OCI-LY1 (cell line): ENCODE measurements at regions not wholly inside any gene's neighbourhood (a gene's known extent, or its start where the extent isn't known, plus 50 kb on each side); places are given as distances from the start of the nearest gene placed in this dataset.

ENCODE experiments used
- H2AFZ ChIP-seq: fragments of 200-600 bp; sonication (generic), shearing (Covaris generic); 2 replicates; pipeline ENCODE4 v1.6.0; 2014; ENCODE audit warnings: antibody characterized with exemption, mild to moderate bottlenecking, low read length
- H3F3A ChIP-seq: fragments of 200-600 bp; sonication (generic), shearing (Covaris generic); 2 replicates; pipeline ENCODE4 v1.6.0; 2014; ENCODE audit warnings: mild to moderate bottlenecking, antibody characterized with exemption, low read length, moderate library complexity; ENCODE audit not compliant: insufficient read depth
- H3K27ac ChIP-seq: fragments of 200-600 bp; sonication (generic); 2 replicates; pipeline ENCODE4 v1.5.1; 2014; ENCODE audit warnings: low read length, mixed run types, mild to moderate bottlenecking, low read depth; ENCODE audit not compliant: poor library complexity, severe bottlenecking
- H3K27me3 ChIP-seq: fragments of 200-600 bp; sonication (generic); 2 replicates; pipeline ENCODE4 v1.6.0; 2014; ENCODE audit warnings: antibody characterized with exemption, mild to moderate bottlenecking, low read length, moderate library complexity; ENCODE audit not compliant: insufficient read depth
- H3K36me3 ChIP-seq: fragments of 200-600 bp; sonication (generic); 2 replicates; pipeline ENCODE4 v1.6.1; 2014; ENCODE audit warnings: mild to moderate bottlenecking, antibody characterized with exemption, low read length, moderate library complexity, mixed read lengths; ENCODE audit not compliant: insufficient read depth
- H3K4me1 ChIP-seq: fragments of 200-600 bp; sonication (generic); 2 replicates; pipeline ENCODE4 v1.5.1; 2014; ENCODE audit warnings: mild to moderate bottlenecking, low read length, moderate library complexity; ENCODE audit not compliant: insufficient read depth, severe bottlenecking
- H3K4me2 ChIP-seq: fragments of 200-600 bp; sonication (generic), shearing (Covaris generic); 2 replicates; pipeline ENCODE4 v1.6.1; 2014; ENCODE audit warnings: low read length
- H3K4me3 ChIP-seq: fragments of 200-600 bp; sonication (generic); 2 replicates; pipeline ENCODE4 v1.5.1; 2014; ENCODE audit warnings: low read length, low read depth, mild to moderate bottlenecking, mixed read lengths; ENCODE audit not compliant: poor library complexity, severe bottlenecking
- H3K79me2 ChIP-seq: fragments of 200-600 bp; shearing (Covaris generic); 2 replicates; pipeline ENCODE4 v1.6.1; 2016; ENCODE audit warnings: mixed run types, low read length, mixed read lengths; ENCODE audit not compliant: insufficient read depth
- H3K9ac ChIP-seq: fragments of 200-600 bp; sonication (generic), shearing (Covaris generic); 2 replicates; pipeline ENCODE4 v1.6.1; 2014; ENCODE audit warnings: mild to moderate bottlenecking, low read length, mixed read lengths
- H3K9me2 ChIP-seq: fragments of 200-600 bp; sonication (generic), shearing (Covaris generic); 2 replicates; pipeline ENCODE4 v1.6.1; 2014; ENCODE audit warnings: low read depth, mild to moderate bottlenecking, low read length, mixed read lengths
- H3K9me3 ChIP-seq: fragments of 200-600 bp; shearing (Covaris generic); 2 replicates; pipeline ENCODE4 v1.6.1; 2014; ENCODE audit warnings: low read length, mixed read lengths
- H4K20me1 ChIP-seq: fragments of 200-600 bp; sonication (generic), shearing (Covaris generic); 2 replicates; pipeline ENCODE4 v1.6.0; 2016; ENCODE audit warnings: mild to moderate bottlenecking, low read length; ENCODE audit not compliant: insufficient read depth
- CTCF ChIP-seq: fragments of 200-600 bp; sonication (generic), shearing (Covaris generic); IDR thresholded peaks from 2 replicates; pipeline ENCODE4 v1.5.1; 2017; ENCODE audit warnings: mild to moderate bottlenecking, antibody characterized with exemption, low read length, moderate library complexity, mixed read lengths
- EZH2 ChIP-seq: fragments of 200-600 bp; sonication (generic), shearing (Covaris generic); IDR thresholded peaks from 2 replicates; pipeline ENCODE4 v1.8.0; 2017; ENCODE audit warnings: borderline replicate concordance, mixed run types, mild to moderate bottlenecking, antibody characterized with exemption, low read length, moderate library complexity, mixed read lengths

- TF ChIP-seq CTCF (no peak), EZH2 (no peak)
- no peak overlapping the region for H3K4me3 ChIP-seq
- H3K9ac ChIP-seq, result no peak overlapping the region
- no peaks in the 10 kb centered on the region for H3K9me2 ChIP-seq
- no peaks in the 10 kb centered on the region for H3K9me3 ChIP-seq
- no peaks in the 10 kb centered on the region for H3K79me2 ChIP-seq
- no peak overlapping the region for H3K27ac ChIP-seq
- no peaks in the 10 kb centered on the region for H4K20me1 ChIP-seq
- no peaks in the 10 kb centered on the region for H3K27me3 ChIP-seq
- H2AFZ ChIP-seq, result no peak overlapping the region
- H3K4me1 ChIP-seq, result no peaks in the 10 kb centered on the region
- H3K36me3 ChIP-seq, result no peaks in the 10 kb centered on the region
- no peak overlapping the region for H3K4me2 ChIP-seq
- H3F3A ChIP-seq, result no peaks in the 10 kb centered on the region
Measured at GRCh38 chr1:191905781-191906180, 252.5 kb upstream of the RGS18 start.

DNA sequence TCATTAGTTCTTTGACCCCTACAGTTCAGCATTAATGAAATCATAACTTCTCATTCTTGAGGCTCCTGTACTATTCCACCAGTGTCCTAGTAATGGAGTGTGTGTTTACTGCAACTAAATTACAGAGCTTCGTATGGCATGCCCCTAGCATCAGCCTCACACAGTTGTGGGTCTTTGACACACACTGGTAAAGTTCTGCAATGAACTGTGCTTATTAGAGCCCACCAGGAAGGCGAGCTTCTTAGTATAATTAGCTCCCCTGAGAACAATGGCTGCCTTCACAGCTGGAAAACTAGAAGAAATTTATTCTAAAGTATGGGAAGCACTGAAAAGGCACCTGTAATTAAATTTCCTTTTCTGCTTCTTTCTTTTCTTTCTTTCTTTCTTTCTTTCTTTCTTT is 251.1 kb upstream of the RGS18 start:
- H3F3A ChIP-seq, result no peaks in the 10 kb centered on the region
- H3K4me3 ChIP-seq, result no peak overlapping the region
- no peaks in the 10 kb centered on the region for H4K20me1 ChIP-seq
- H3K79me2 ChIP-seq, result no peaks in the 10 kb centered on the region
- H3K27me3 ChIP-seq, result no peaks in the 10 kb centered on the region
- H2AFZ ChIP-seq, result no peak overlapping the region
- H3K27ac ChIP-seq, result no peak overlapping the region
- H3K9me2 ChIP-seq, result no peaks in the 10 kb centered on the region
- no peaks in the 10 kb centered on the region for H3K36me3 ChIP-seq
- no peak overlapping the region for H3K9ac ChIP-seq
- no peaks in the 10 kb centered on the region for H3K4me1 ChIP-seq
- no peak overlapping the region for H3K4me2 ChIP-seq
- H3K9me3 ChIP-seq, result no peaks in the 10 kb centered on the region
- no peak for TF ChIP-seq CTCF
- TF ChIP-seq EZH2, result no peak

DNA sequence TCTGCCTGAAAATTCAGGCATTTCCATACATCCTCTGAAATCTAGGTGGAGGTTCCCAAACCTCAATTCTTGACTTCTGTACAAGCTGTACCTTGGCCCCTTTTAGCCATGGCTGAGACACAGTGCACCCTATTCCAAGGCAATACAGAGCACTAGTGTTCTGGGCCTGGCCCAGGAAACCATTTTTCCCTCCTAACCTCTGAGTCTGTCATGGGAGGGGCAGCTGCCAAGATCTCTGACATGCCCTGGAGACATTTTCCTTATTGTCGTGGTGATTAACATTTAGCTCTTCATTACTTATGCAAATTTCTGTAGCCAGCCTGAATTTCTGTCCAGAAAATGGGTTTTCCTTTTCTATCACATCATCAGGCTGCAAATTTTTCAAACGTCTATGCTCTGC is 248.0 kb upstream of the RGS18 start:
- no peaks in the 10 kb centered on the region for H3K79me2 ChIP-seq
- no peaks in the 10 kb centered on the region for H3K9me2 ChIP-seq
- no peaks in the 10 kb centered on the region for H3F3A ChIP-seq
- TF ChIP-seq CTCF, result no peak
- TF ChIP-seq EZH2, result no peak
- no peak overlapping the region for H3K27ac ChIP-seq
- H3K9me3 ChIP-seq, result no peaks in the 10 kb centered on the region
- H3K27me3 ChIP-seq, result no peaks in the 10 kb centered on the region
- no peak overlapping the region for H3K9ac ChIP-seq
- no peak overlapping the region for H2AFZ ChIP-seq
- no peak overlapping the region for H3K4me2 ChIP-seq
- no peaks in the 10 kb centered on the region for H3K4me1 ChIP-seq
- no peak overlapping the region for H3K4me3 ChIP-seq
- H3K36me3 ChIP-seq, result no peaks in the 10 kb centered on the region
- H4K20me1 ChIP-seq, result no peaks in the 10 kb centered on the region
